ENCODE measurements at regions not wholly inside any gene's neighbourhood (a gene's known extent, or its start where the extent isn't known, plus 50 kb on each side); places are given as distances from the start of the nearest gene placed in this dataset.
"Not testable (repeated sequence)": the region's sequence is repeated elsewhere in the genome, so short reads cannot be mapped to it uniquely, and the experiment has no call there.

DNA sequence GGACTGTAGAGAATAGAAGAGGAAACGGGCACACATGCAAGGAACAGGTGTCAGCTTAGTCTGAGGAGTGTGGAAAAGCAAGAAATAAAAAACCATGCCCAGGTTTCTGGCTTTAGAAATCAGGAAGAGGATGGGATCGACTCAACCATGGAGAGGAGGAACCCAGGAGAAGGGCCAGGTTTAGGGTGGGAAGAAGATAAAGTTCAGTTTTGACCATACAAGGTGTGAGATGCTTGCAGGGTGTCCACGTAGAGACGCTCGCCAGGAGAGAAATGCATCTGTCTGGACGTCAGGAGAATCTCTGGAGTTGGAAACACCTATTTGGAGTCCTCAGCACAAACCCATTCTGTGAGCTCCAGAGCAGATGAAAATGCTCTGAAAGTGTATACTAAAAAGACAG lies 275.1 kb downstream of the CYRIA start:
- DNase-seq = no peak

DNA sequence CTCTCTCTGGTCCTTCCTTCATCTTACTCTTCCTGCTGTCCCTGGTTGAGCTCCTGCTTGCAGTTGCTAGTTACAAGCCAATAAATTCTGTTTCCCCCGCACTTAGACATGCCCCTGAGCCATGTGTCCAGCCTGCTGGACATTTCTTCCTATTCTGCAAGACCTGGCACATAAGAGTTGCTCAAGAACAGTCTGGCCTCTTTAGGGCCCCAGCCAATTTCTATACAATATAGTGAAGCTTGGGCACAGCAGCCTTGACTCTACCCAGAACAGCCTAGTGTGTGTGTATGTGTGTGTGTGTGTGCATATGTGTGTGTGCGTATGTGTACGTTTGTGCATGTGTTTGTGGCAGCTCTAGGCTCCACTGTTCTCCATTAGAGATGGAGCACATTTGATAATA lies 276.0 kb downstream of the CYRIA start:
- no peak for DNase-seq

DNA sequence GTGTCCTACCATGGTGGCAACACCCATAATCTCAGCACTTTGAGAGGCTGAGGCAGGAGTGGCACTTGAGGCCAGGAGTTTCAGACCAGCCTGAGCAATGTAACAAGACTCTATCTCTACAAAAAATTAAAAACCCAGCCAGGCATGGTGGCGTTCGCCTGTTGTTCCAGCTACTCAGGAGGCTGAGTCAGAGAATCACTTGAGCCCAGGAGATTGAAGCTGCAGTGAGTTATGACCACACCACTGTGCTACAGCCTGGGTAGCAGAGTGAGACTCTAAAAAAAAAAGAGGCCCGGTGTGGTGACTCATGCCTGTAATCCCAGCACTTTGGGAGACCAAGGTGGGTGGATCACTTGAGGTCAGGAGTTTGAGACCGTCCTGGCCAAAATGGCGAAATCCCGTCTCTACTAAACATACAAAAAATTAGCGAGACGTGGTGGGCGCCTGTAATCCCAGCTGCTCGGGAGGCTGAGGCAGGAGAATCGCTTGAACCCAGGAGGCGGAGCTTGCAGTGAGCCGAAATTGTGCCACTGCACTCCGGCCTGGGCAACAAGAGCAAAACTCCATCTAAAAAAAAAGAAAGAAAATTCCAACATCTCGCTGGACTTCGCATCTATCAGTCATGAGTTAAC lies 277.3 kb downstream of the CYRIA start:
- DNase-seq = not testable (repeated sequence)

DNA sequence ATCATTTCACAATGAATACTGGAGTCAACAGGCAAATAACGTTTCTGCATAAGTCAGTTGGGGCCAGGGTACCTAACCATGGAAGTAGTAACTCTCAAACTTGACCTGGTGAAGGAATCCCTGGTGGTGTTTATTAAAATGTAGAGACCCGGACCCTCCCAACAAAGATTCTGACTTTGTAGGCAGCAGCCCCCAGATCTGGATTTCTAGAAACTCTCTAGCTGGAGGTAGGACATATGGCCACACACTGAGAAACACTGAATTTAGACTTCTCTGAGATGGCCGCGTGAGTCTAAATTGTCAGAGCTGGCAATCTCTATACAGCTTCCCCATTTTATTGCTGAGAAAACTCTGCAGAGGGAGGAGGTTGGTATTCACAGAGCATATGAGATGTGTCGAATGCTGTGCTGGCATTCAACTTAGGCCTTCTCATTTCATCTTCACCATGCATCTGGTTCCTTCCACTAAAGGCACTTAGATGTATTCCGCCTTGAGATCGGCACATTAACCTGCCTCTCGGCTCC lies 278.1 kb downstream of the CYRIA start:
- no peak for DNase-seq

DNA sequence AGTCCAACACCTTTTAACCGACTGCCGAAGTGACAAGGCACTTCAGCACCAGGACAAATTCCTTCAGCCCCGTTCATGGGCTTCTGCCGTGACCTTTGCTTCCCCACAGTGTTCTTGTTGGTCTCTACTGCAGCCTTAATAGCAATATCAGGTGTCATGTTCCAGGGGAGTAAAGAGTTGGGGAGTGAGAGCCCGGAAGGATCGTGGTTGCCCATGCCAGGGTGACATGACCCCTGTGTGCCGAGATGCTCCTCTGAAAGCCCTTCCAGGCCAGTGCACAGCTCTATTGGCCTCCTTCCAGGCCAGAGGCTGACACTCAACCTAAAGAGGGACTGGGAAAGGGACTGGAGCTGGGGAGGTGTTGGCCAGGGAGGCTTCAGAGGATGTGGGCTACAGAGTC lies 279.2 kb downstream of the CYRIA start:
- DNase-seq = no peak

DNA sequence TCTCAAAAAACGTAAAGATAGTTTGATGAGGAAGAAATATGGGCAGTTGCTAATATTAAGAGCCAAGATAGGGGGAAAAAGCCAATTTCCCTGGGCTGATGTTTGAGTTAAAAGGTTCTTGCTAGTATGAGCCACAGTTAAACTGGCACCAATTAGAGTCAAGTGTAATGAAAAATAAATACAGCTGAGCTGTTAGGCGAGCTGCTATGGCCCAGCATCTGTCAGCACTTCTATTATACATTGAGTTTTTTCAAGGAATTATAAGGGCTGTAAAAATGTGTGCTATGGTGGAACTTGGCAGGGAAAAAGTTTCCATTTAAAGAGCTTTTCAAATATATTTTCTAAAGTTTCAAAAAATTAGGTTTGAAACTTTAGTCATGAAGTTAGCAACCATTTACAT lies 279.6 kb downstream of the CYRIA start:
- DNase-seq = no peak

DNA sequence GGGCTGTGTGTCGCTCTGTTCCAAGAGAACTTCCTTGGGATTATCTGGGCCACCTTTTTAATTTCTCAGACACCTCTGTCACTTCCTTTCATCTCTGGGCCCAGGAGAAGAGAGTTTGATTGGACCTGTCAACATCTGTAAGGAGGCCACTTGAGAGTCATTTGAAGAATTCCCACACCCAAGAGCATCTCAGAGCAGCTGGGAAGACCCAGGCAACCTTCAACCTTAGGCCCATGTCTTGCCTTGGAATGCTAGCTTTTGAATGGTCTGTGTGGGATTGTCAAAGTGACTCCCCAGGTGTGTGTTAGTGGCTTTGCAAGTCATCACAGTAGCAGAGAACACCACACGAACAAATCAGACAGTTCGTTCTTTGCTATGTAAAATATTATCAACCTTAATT lies 280.3 kb downstream of the CYRIA start:
- no peak for DNase-seq

DNA sequence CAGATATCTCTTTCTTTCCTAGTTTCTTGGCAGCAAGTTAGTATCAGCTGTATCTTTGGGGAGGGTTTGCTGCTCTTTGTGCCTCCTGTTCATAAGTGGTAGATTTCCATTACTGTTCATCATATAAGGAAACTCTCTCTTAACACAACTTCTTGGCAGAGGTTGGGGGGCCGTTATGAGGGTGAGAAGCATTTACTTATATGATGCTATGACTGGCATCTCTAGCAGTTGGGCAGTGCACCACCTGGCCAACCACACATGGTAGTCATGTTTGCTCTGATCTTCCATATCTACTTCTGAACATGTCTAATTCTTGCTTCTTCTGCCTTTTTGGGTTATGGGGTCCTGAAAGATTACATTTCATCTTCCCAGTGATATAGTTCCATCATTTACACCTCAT lies 282.2 kb downstream of the CYRIA start:
- no peak for DNase-seq

DNA sequence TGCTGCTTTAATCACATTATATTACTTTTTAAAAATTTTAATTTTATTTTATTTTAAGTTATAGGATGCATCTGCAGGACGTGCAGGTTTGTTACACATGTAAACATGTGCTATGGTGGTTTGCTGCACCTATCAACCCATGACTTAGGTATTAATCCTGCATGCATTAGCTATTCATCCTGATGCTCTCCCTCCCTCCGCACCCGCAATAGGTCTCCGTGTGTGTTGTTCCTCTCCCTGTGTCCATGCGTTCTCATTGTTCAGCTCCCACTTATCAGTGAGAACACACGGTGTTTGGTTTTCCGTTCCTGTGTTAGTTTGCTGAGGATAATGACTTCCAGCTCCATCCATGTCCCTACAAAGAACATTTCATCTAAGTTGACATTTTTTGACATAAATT lies 283.2 kb downstream of the CYRIA start:
- no peak for DNase-seq

DNA sequence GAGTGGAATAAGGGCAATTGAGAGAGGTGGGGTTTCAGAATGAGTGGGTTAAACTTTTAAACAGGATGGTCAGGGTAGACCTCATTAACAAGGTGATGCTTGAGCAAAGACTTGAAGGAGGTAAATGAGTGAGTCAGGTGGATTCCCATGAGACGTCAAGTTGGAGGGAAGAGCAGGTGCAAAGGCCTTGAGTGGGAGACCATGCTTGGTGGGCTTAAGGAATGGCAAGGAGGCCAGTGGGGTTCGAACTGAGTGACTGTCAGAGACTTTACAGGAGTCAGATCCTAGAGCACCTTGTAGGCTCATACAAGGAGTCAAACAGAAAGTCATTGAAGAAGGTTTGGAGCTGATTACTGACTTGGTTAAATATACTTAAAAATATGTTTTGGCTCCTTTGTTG lies 284.1 kb downstream of the CYRIA start:
- DNase-seq = no peak

DNA sequence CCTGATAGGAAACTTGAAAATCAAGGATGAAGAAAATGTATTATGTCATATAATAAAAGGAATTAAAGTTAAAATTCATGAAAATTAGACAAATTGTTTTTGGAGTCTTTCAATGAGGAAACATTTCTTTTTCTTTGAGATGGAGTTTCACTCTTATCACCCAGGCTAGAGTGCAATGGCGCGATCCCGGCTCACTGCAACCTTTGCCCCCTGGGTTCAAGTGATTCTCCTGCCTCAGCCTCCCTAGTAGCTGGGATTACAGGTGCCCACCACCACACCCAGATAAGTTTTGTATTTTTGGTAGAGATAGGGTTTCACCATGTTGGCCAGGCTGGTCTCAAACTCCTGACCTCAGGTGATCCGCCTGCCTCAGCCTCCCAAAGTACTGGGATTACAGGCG lies 285.7 kb downstream of the CYRIA start:
- DNase-seq = not testable (repeated sequence)

DNA sequence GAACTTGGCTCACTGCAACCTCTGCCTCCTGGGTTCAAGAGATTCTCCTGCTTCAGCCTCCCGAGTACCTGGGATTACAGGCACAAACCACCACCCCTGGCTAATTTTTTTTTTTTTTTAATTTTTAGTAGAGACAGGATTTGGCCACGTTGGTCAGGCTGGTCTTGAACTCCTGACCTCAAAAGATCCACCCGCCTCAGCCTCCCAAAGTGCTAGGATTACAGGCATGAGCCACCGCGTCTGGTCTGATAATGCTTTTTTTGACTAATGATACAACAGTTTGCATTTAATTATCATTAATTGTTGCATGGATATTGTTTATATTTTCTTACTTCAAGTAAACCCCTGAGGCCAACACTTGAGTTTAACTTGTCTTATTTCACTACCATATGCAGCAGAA lies 286.6 kb downstream of the CYRIA start:
- DNase-seq = not testable (repeated sequence)

DNA sequence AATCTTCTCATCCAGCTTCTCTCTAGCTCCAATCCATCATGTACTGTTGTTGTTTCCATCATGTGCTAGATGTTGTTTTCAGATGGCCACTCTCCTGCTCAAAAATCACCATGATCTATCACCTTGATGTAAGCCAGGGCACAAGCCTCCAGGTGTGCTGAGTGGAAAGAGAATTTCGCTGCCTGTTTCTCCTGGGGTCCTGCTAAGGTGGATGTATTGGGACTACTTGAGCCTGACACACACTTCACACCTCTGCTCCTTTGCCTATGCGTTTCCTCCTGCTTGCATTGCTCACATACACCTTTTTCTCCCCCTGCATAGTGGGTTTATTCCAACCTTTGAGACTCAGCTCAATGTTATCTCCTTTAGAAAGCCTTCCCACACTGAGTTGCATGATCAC lies 287.6 kb downstream of the CYRIA start:
- no peak for DNase-seq

DNA sequence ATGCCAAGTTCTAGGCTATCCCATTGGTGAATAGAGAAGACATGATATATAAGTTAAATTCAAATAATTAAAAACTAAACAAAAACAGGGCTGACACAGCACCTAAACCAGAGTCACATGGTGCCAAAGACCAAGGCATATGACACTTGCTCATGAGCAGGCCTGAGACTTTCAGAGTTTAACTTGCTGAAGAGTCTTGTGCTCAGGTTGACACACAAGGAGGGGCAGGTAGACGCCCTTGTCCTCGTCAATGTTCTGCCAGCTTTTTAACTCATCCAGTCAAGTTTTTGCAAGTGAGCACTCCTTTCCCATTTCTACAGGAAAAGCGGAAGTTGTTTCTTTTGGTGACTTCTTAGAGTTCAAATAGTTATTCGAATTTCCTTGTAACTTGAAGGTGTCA lies 289.7 kb downstream of the CYRIA start:
- no peak for DNase-seq

DNA sequence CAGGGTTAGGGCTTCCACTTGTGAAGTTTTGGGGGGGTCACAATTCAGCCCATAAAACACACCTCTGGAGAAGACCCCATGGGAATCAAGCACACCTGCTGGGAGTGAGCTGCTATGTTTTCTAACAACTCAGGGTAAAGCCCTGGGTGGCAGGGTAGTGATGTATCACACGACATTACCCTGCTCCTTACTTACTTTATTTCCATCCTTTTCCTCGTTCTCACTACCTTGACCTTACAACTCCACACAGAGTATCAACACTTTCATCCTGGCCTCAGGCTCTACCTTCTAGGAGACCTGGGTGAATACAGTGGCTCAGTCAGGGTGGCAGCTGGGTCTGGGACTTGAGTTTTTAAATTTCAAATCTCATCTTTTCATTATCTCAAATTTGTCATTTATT lies 290.3 kb downstream of the CYRIA start:
- no peak for DNase-seq

DNA sequence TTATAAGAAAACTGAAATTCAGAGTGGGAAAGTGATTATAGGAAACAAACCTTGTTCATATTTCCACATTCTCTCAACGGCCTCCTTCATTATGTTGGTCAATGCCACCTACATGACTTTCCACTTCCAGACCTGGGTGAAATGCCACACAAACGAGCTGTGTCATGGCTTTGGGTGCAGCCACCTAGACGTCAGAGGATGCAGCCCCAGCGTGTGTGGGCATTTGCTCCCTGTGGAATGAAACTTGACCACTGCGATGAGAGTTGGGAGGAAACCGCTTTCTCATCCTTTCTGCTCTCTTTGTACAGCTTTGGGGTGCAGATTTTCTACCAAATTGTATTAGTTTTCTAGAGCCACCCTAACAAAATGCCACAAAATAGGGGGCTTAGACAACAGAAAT lies 291.0 kb downstream of the CYRIA start:
- DNase-seq = no peak

DNA sequence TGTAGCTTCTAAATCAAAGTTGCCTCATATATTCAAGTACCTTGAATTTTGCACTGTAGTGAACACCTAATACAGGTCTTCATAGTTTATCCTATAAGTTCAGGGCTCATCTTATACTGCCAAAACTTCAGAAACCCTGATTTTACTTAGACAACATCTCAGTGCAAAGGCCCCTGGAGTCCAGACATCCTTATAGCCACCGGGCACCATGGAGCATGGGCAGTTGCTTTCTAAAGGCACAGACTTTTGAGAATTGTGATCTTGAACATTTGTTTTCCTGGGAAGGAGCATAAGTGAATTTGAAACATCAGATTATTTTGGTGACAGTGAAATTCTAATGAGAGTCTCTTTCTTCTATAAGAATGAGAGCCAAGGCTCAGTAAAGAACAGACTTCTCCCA lies 292.3 kb downstream of the CYRIA start:
- DNase-seq = no peak

DNA sequence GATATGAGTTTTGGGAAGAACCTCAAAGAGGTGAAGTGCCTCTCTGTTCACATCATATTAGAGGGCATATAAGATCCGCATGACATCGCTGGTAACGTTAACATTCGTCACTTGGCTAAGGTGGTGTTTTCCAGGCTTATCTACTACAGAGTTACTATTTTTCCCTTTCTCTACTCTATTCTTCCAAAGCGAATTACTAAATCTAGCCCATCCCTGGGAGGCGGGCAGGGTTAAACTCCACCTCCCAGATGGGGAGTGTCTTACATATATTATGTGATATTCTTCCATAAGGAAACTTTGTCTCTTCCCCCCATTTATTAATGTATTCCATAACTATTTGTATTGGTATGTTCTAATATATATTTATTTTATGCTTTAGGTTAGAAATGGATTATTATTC lies 293.9 kb downstream of the CYRIA start:
- no peak for DNase-seq

DNA sequence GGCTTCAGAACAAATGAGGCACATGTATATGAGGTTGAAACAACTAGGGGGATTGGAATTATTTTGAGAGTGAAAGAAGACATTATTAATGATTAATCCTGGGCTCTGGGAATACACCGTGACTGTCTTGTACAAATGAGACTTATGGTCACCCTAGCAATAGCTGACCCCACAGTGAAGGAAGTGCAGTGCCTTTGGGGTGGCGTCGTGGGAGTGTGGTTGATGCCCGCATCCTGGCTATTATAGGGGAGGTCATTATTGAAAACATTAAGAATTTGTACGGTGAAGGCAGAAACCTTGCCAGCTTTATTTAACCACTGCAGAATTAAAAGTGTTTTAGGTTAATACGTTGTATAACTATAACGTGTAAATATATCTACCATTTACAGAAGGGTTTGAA lies 296.7 kb downstream of the CYRIA start:
- no peak for DNase-seq

DNA sequence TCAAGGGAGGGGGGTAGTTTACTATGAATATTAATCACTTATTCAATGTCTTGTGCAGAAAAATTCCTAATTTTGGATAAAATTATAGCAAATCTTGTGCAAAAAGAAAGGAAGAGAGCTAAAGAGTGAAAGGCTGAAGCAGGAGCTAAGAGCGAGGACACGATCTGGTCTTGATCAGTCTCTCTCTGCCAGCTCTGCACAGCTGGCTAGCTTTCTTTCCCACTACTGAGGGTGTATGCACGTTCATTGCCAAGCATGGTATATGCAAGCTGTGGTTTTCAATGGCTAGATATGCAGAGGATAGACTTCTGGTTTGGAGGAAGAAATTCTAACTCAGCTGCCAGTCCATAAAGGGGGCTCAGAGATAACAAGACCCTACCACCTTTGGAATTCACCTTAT lies 297.3 kb downstream of the CYRIA start:
- no peak for DNase-seq

DNA sequence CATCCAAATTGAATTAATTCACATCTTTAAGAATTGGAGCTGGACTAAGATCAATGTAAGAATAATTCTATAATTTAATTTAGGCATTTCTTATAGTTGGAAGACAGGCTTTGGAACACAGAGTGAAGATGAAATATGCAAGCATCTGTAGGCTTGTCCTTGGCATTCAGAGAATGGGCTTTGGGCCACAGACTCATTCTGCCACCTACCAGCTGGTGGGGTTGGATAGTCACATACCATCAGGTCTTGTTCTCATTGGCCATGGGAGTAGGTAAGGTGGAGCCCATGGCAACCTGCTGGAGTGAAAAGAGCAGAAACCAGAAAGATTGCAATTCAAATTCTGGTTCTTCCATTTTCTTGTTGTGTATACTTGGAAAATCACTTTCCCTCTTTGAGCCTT lies 300.3 kb downstream of the CYRIA start:
- no peak for DNase-seq

DNA sequence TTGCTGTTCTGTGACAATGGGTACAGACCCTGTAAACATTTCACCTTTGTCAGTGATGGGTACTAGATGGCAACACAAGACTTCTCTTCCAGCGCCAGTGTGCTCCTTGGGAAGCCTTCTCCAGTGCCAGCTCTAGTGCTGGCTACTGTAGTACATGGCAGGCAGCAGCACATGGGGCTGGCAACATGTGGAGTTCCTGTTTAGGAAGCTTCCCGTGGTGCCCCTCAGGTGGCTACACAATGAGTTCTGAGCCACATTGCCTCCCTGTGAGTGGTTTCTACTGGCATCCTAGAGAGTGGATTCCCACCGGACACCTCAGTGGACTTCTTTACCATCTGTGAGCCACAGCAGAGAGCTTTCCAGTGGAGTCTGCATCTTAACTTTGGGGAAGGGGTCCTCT lies 302.1 kb downstream of the CYRIA start:
- DNase-seq = no peak

DNA sequence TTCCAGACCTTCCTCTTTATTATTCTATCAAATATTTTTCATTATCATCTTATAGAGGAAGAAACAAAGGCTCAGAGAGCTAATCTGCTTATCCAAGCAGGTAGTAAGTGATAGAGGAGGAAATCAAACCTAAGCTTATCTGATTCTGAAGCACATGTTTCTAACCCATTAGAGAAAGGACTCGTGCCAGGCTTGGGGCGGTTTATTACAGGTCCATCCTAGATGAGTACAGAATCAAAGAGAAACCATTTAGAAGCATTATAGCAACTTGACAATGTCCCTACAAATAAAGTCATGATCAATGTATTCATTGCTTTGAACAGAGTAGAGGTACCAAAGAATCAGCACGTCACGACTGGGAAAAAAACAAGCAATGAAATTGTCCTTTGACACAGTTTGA lies 303.0 kb downstream of the CYRIA start:
- DNase-seq = no peak

DNA sequence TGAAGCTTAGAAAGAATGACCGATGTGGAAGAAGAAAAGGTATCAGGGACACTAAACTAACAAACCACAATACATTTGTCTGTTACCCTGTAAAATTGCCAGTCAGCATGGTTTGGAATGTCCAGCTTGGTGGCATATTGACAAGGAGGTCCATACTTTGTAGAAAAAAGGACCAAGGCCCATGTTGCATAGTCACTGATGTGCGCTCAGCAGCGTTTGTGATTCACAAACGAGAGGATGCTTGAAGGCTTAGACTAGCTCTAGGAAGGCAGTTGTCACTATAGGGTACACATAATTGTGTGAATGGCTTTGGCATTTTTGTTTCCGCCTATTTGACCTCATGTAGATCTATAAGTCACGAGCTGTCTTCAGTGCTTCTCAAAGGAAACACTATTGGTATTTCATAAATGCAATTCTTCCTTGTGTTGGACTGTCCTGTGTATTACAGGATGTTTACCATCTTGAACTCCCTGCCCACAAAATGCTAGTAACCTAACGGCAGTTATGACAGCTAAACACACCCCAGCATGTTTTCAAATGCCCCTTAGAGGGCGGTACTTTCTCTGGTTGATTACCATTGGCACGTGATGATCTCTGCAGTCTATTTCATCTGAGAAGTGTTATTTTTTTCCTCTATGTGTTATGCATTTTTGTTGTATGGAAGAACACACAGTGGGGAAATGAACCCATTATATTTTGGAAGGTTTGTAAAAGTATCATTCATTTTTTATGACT lies 304.2 kb downstream of the CYRIA start:
- no peak for DNase-seq

DNA sequence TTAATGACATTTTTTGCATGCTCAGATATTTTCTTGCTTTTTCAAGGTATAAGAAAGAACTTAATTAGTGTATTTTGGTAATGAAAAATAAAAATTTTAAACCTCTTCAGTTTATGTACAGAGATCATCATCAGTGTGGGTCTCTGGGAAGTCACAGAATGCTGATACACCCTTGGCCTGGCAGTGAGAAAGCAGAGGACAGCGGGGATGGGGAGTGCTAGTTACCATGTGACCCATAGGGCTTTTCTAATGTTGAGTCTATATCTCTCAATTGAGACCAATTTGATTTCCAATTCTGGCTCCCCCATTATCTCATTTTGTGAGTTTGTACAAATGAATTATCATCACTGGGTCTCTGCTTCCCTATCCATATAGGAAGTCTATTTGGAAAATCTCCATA lies 305.7 kb downstream of the CYRIA start:
- no peak for DNase-seq

Measured in stimulated activated CD4-positive, alpha-beta T cell treated with anti-CD3 and anti-CD28 coated beads, Interleukin-12 subunit alpha, Interleukin-12 subunit beta, amount 100 ng/mL, for 4 hours (primary cell).